NB4 (cell line): ENCODE measurements at regions not wholly inside any gene's neighbourhood (a gene's known extent, or its start where the extent isn't known, plus 50 kb on each side); places are given as distances from the start of the nearest gene placed in this dataset.
A peak's percentile ranks its signal among the peaks of the same experiment; 100 is the strongest.

Experiments used
- DNase-seq: peaks from one replicate; pipeline ENCODE4 v3.0.0; 2010; ENCODE audit warnings: low read depth
- H3K4me3 ChIP-seq: one replicate; pipeline ENCODE4 v1.5.1; 2011; ENCODE audit warnings: mild to moderate bottlenecking, low read depth, low read length, moderate library complexity
- MYC ChIP-seq: IDR thresholded peaks from 2 replicates; pipeline ENCODE4 v1.6.1; 2011; ENCODE audit warnings: low read depth, low read length
- POLR2A ChIP-seq: IDR thresholded peaks from 2 replicates; pipeline ENCODE4 v1.6.1; 2011; ENCODE audit warnings: mild to moderate bottlenecking; ENCODE audit not compliant: insufficient read length; ENCODE audit errors: extremely low read depth
- TF ChIP-seq, protein P1 (sequence below): IDR thresholded peaks from 2 replicates; pipeline ENCODE4 v1.6.1; 2011; ENCODE audit warnings: low read depth, low read length
- TF ChIP-seq, protein P2 (sequence below): IDR thresholded peaks from one replicate; pipeline ENCODE4 v1.5.1; 2012; ENCODE audit warnings: low read depth, low read length

DNA sequence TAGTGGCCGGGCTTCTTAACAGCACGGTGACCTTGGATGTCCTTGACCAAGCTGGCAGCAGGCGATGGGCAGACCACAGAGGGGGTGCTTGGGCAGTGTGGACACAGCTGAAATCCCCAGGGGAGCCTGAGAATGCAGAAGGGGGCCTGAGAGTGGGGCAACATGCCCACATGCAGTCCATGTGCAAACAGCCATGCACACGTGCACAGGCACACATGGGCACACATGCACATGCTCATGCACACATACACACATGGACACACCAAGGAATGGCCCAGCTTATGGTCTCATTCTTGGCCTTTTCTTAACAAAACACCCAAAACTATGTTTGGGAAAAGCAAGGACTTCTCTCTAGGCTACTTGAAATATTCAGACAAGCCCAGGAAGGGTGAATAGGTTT, 483.9 kb upstream of the MKI67 start:
- no peak for DNase-seq
- no peak for TF ChIP-seq POLR2A
- TF ChIP-seq, protein P1, sequence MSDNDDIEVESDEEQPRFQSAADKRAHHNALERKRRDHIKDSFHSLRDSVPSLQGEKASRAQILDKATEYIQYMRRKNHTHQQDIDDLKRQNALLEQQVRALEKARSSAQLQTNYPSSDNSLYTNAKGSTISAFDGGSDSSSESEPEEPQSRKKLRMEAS: peak; percentile 30; the same call in 1 of the 2 replicates
- TF ChIP-seq MYC: no peak
- TF ChIP-seq, protein P2, sequence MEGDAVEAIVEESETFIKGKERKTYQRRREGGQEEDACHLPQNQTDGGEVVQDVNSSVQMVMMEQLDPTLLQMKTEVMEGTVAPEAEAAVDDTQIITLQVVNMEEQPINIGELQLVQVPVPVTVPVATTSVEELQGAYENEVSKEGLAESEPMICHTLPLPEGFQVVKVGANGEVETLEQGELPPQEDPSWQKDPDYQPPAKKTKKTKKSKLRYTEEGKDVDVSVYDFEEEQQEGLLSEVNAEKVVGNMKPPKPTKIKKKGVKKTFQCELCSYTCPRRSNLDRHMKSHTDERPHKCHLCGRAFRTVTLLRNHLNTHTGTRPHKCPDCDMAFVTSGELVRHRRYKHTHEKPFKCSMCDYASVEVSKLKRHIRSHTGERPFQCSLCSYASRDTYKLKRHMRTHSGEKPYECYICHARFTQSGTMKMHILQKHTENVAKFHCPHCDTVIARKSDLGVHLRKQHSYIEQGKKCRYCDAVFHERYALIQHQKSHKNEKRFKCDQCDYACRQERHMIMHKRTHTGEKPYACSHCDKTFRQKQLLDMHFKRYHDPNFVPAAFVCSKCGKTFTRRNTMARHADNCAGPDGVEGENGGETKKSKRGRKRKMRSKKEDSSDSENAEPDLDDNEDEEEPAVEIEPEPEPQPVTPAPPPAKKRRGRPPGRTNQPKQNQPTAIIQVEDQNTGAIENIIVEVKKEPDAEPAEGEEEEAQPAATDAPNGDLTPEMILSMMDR: no peak
- H3K4me3 ChIP-seq: no peak overlapping the region

DNA sequence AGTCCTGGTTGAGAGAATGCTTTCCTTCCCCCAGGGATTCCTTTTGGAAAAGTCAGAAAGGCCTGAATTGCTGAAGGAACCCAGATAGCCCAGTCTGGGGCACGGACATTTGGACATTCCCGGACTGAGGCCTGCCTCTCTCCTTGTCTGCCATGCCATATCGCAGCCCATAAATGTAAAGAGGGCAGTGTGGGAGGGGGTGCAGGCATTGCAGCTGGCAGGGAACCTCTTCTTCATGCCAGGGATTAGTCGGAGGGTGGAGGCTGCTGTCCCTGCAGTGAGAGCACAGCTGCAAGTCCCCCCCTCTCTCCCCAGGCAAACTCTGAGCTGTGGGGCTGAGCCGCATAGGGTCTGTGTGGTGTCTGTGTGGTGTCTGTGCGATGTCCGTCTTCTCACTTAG, 486.0 kb upstream of the MKI67 start:
- DNase-seq: no peak
- no peak for TF ChIP-seq POLR2A
- TF ChIP-seq, protein P2: no peak
- TF ChIP-seq, protein P1: no peak
- no peak for TF ChIP-seq MYC
- no peak overlapping the region for H3K4me3 ChIP-seq

DNA sequence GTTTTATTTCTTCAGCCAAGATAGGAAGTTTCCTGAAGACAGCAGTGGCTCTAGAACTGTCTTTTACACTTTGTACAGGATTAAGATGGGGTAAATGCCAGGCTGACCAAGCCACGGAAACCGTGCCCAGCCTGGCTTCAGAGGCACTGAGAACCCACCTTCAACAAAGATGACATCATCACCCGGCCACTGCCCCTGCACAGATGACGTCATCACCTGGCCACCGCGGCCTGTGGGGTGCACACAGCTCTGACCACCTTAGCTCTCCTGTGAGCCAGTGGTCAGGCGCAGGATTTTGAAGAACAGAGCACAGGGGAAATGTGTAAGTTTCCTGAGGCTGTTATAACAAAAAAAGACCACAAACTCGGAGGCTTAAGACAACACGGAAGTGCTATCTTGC, 486.4 kb upstream of the MKI67 start:
- no peak for DNase-seq
- TF ChIP-seq MYC (no peak), POLR2A (no peak)
- TF ChIP-seq, protein P2: no peak
- TF ChIP-seq, protein P1: no peak
- H3K4me3 ChIP-seq: no peak overlapping the region

DNA sequence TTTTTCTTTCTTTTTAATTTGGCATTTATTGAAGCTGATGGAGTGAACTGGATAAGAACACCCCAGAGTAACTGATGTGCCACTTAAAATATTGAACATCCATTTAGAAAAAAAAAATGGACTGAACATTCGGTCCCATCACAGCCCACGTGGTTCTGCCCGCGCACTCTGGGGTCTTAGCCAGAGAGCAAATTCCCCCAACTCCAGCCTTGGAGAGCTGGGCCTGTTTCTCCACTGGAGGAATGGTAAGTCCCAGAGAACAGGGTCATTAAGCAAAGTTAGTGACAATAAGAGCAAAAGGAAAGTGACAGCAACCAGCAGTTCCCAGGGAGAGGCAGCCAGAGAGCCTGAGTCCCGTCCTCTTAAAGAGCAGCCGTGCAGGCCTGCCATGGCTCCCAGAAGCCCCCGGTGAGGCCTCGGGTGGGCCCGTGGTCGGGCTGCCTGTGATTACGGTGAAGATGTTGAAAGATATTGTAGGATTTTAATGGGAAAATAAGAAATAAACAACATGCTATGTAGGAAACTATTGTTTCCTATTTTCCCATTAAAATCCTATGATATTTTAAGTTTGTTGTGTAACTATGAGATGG, 487.9 kb upstream of the MKI67 start:
- H3K4me3 ChIP-seq: no peak overlapping the region
- TF ChIP-seq, protein P2: no peak
- TF ChIP-seq, protein P1: no peak
- TF ChIP-seq POLR2A (no peak), MYC (no peak)
- no peak for DNase-seq

DNA sequence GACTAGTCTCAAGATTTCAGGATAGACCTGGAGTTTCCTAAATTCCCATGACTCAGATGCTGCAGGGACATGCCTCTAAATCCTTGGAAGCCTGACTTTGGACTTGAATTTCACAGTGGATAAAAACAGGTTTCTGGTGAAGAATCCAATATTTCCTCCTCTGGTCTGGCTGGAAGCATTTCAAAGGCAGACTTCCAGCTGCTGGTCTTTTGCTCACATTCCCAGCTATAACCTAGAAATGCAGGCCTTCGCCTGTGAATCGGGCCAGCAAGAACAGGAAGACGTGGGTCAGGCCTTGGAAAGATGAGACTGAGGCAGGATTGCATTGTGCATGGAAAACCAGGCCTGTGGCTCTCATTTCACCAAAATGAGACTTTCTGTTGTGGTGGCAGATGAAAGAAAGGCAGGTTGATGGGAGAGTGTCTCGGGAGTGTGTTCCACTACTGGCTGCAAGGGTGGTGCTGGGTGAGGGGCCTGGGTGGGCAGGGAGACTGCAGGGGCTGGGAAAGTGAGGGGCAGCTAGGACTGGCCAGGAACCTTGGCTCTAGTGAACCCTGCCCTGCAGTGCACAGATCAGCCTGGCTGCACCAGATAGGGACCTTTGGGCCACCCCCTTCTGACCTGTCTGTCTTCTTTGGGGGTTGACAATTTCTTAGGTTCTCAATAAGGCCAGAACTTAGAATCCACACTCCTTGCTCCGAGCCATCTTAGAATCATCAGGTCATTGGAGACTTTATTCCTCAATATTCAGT, 488.8 kb upstream of the MKI67 start:
- H3K4me3 ChIP-seq: no peak overlapping the region
- no peak for DNase-seq
- TF ChIP-seq MYC: no peak

DNA sequence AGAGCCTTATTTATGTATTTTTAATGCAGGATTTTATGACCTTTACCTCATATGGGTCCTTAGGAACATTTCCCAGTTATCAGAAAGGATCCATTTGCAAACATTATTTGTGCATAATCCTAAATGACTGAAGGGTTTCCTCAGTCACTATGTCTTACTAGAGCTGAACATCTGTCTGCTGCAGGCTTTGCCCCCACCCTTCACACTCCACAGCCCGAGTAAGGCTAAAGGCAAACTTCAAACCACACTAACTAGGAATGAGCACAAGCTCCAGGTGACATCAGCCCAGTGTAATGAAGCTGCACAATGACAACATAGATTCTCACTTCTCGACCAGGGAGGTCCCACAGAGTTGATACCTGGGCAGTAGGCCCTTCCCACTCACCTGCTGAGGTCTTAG, 491.3 kb upstream of the MKI67 start:
- no peak for DNase-seq
- H3K4me3 ChIP-seq: no peak overlapping the region
- no peak for TF ChIP-seq MYC
- TF ChIP-seq, protein P2: no peak
- TF ChIP-seq, protein P1: no peak
- TF ChIP-seq POLR2A: no peak
